PC-9 (cell line): ENCODE measurements at regions not wholly inside any gene's neighbourhood (a gene's known extent, or its start where the extent isn't known, plus 50 kb on each side); places are given as distances from the start of the nearest gene placed in this dataset.

ENCODE experiments used
- CTCF ChIP-seq: fragments of 200-600 bp; sonication (generic); conservative IDR thresholded peaks from 2 replicates; pipeline ENCODE4 v1.6.1; 2017; ENCODE audit warnings: mixed run types, antibody characterized with exemption, mild to moderate bottlenecking, moderate library complexity
- EZH2 ChIP-seq: fragments of 200-600 bp; sonication (generic); IDR thresholded peaks from 2 replicates; pipeline ENCODE4 v1.8.0; 2017; ENCODE audit warnings: antibody characterized with exemption, low read depth

- TF ChIP-seq CTCF, result no peak
- TF ChIP-seq EZH2, result no peak
Measured at GRCh38 chr4:151566053-151566452, 157.1 kb downstream of the FHIP1A start.
